GM23338 (cell line): ENCODE measurements at regions not wholly inside any gene's neighbourhood (a gene's known extent, or its start where the extent isn't known, plus 50 kb on each side); places are given as distances from the start of the nearest gene placed in this dataset.

Experiments used
- CREB1 ChIP-seq: fragments of 250-450 bp; sonication (Bioruptor Pico); IDR thresholded peaks from 2 replicates; pipeline ENCODE4 v1.5.0; 2020; ENCODE audit warnings: low read depth, mild to moderate bottlenecking, moderate library complexity
- EZH2 ChIP-seq: fragments of 200-600 bp; sonication (generic); IDR thresholded peaks from one replicate; pipeline ENCODE4 v1.8.0; 2017; ENCODE audit warnings: antibody characterized with exemption, mild to moderate bottlenecking, low read depth; ENCODE audit not compliant: unreplicated experiment
- EZH2phosphoT487 ChIP-seq: fragments of 200-600 bp; sonication (generic); IDR thresholded peaks from one replicate; pipeline ENCODE4 v1.8.1; 2018; ENCODE audit warnings: antibody characterized with exemption; ENCODE audit not compliant: unreplicated experiment
- NANOG ChIP-seq: IDR thresholded peaks from 2 replicates; pipeline ENCODE4 v1.6.1; 2016; ENCODE audit warnings: antibody characterized with exemption, borderline replicate concordance
- POLR2AphosphoS5 ChIP-seq: IDR thresholded peaks from 2 replicates; pipeline ENCODE4 v1.6.1; 2016; ENCODE audit warnings: antibody characterized with exemption, low read depth
- TF ChIP-seq, protein P1 (sequence below), 2 experiments: fragments of 200-600 bp in 1 of 2; sonication (generic) in 1 of 2; conservative IDR thresholded peaks; 2 replicates each; pipeline versions ENCODE4 v1.5.1 to v1.6.1; 2016 to 2017; ENCODE audit warnings: antibody characterized with exemption in 2 of 2, low read depth in 2 of 2, mild to moderate bottlenecking in 2 of 2, moderate library complexity in 1 of 2
- TF ChIP-seq, protein P2 (sequence below): IDR thresholded peaks from one replicate; pipeline ENCODE4 v1.6.1; 2018; ENCODE audit warnings: antibody characterized with exemption; ENCODE audit not compliant: unreplicated experiment
- TF ChIP-seq, protein P3 (sequence below): fragments of 250-450 bp; sonication (Bioruptor Pico); IDR thresholded peaks from 2 replicates; pipeline ENCODE4 v1.5.0; 2020; ENCODE audit warnings: mild to moderate bottlenecking, moderate library complexity
- TF ChIP-seq, protein P4 (sequence below): IDR thresholded peaks from 2 replicates; pipeline ENCODE4 v1.6.1; 2016; ENCODE audit warnings: antibody characterized with exemption

DNA sequence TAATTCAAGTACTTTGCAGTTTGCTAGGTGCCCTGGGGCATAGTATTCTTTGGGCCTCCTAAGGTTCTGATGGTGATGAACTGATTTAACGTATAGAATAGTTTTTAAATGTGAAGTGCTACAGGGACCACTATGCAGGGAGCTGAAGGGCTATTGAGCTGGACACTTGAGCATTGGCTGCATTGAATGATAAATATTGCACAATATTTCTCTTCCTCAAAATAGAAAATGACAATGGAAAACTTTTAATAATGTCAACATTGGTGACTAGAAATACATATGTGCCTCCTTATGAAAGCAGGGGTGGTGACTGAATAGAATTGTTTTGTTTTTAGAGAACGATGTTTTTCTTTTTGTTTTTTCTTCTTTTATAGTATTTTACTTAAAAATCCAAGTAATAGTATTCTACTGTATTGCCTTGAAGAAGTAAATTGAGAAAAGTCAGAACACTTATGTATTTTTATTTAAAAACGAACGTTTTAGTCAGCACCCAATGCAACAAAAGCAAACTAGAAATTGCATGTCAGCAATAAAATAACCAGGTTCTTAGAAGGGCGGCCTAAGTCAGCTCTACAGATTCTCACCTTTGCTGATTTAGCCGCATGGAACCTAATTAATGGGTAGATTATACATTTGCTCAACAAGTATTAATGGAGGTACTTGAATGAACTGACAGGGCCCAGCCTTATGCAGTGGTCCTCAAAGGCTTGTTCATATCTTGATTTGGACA, 244.0 kb upstream of the KLF6 start:
- TF ChIP-seq, protein P1, sequence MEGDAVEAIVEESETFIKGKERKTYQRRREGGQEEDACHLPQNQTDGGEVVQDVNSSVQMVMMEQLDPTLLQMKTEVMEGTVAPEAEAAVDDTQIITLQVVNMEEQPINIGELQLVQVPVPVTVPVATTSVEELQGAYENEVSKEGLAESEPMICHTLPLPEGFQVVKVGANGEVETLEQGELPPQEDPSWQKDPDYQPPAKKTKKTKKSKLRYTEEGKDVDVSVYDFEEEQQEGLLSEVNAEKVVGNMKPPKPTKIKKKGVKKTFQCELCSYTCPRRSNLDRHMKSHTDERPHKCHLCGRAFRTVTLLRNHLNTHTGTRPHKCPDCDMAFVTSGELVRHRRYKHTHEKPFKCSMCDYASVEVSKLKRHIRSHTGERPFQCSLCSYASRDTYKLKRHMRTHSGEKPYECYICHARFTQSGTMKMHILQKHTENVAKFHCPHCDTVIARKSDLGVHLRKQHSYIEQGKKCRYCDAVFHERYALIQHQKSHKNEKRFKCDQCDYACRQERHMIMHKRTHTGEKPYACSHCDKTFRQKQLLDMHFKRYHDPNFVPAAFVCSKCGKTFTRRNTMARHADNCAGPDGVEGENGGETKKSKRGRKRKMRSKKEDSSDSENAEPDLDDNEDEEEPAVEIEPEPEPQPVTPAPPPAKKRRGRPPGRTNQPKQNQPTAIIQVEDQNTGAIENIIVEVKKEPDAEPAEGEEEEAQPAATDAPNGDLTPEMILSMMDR (conservative IDR thresholded peaks at IDR 0.05; ENCODE audit: low read depth in 2 of 2), result no peak
- TF ChIP-seq EZH2phosphoT487 (no peak), EZH2 (no peak), CREB1 (no peak), NANOG (no peak), POLR2AphosphoS5 (no peak)
- TF ChIP-seq, protein P2, sequence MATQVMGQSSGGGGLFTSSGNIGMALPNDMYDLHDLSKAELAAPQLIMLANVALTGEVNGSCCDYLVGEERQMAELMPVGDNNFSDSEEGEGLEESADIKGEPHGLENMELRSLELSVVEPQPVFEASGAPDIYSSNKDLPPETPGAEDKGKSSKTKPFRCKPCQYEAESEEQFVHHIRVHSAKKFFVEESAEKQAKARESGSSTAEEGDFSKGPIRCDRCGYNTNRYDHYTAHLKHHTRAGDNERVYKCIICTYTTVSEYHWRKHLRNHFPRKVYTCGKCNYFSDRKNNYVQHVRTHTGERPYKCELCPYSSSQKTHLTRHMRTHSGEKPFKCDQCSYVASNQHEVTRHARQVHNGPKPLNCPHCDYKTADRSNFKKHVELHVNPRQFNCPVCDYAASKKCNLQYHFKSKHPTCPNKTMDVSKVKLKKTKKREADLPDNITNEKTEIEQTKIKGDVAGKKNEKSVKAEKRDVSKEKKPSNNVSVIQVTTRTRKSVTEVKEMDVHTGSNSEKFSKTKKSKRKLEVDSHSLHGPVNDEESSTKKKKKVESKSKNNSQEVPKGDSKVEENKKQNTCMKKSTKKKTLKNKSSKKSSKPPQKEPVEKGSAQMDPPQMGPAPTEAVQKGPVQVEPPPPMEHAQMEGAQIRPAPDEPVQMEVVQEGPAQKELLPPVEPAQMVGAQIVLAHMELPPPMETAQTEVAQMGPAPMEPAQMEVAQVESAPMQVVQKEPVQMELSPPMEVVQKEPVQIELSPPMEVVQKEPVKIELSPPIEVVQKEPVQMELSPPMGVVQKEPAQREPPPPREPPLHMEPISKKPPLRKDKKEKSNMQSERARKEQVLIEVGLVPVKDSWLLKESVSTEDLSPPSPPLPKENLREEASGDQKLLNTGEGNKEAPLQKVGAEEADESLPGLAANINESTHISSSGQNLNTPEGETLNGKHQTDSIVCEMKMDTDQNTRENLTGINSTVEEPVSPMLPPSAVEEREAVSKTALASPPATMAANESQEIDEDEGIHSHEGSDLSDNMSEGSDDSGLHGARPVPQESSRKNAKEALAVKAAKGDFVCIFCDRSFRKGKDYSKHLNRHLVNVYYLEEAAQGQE, result no peak
- TF ChIP-seq, protein P3, sequence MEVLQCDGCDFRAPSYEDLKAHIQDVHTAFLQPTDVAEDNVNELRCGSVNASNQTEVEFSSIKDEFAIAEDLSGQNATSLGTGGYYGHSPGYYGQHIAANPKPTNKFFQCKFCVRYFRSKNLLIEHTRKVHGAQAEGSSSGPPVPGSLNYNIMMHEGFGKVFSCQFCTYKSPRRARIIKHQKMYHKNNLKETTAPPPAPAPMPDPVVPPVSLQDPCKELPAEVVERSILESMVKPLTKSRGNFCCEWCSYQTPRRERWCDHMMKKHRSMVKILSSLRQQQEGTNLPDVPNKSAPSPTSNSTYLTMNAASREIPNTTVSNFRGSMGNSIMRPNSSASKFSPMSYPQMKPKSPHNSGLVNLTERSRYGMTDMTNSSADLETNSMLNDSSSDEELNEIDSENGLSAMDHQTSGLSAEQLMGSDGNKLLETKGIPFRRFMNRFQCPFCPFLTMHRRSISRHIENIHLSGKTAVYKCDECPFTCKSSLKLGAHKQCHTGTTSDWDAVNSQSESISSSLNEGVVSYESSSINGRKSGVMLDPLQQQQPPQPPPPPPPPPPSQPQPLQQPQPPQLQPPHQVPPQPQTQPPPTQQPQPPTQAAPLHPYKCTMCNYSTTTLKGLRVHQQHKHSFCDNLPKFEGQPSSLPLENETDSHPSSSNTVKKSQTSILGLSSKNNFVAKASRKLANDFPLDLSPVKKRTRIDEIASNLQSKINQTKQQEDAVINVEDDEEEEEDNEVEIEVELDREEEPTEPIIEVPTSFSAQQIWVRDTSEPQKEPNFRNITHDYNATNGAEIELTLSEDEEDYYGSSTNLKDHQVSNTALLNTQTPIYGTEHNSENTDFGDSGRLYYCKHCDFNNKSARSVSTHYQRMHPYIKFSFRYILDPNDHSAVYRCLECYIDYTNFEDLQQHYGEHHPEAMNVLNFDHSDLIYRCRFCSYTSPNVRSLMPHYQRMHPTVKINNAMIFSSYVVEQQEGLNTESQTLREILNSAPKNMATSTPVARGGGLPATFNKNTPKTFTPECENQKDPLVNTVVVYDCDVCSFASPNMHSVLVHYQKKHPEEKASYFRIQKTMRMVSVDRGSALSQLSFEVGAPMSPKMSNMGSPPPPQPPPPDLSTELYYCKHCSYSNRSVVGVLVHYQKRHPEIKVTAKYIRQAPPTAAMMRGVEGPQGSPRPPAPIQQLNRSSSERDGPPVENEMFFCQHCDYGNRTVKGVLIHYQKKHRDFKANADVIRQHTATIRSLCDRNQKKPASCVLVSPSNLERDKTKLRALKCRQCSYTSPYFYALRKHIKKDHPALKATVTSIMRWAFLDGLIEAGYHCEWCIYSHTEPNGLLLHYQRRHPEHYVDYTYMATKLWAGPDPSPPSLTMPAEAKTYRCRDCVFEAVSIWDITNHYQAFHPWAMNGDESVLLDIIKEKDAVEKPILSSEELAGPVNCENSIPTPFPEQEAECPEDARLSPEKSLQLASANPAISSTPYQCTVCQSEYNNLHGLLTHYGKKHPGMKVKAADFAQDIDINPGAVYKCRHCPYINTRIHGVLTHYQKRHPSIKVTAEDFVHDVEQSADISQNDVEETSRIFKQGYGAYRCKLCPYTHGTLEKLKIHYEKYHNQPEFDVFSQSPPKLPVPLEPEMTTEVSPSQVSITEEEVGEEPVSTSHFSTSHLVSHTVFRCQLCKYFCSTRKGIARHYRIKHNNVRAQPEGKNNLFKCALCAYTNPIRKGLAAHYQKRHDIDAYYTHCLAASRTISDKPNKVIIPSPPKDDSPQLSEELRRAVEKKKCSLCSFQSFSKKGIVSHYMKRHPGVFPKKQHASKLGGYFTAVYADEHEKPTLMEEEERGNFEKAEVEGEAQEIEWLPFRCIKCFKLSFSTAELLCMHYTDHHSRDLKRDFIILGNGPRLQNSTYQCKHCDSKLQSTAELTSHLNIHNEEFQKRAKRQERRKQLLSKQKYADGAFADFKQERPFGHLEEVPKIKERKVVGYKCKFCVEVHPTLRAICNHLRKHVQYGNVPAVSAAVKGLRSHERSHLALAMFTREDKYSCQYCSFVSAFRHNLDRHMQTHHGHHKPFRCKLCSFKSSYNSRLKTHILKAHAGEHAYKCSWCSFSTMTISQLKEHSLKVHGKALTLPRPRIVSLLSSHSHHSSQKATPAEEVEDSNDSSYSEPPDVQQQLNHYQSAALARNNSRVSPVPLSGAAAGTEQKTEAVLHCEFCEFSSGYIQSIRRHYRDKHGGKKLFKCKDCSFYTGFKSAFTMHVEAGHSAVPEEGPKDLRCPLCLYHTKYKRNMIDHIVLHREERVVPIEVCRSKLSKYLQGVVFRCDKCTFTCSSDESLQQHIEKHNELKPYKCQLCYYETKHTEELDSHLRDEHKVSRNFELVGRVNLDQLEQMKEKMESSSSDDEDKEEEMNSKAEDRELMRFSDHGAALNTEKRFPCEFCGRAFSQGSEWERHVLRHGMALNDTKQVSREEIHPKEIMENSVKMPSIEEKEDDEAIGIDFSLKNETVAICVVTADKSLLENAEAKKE (CRISPR knock-in tag), result no peak
- TF ChIP-seq, protein P4, sequence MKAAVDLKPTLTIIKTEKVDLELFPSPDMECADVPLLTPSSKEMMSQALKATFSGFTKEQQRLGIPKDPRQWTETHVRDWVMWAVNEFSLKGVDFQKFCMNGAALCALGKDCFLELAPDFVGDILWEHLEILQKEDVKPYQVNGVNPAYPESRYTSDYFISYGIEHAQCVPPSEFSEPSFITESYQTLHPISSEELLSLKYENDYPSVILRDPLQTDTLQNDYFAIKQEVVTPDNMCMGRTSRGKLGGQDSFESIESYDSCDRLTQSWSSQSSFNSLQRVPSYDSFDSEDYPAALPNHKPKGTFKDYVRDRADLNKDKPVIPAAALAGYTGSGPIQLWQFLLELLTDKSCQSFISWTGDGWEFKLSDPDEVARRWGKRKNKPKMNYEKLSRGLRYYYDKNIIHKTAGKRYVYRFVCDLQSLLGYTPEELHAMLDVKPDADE, result no peak
